H1 (cell line): ENCODE measurements at regions not wholly inside any gene's neighbourhood (a gene's known extent, or its start where the extent isn't known, plus 50 kb on each side); places are given as distances from the start of the nearest gene placed in this dataset.
A peak's percentile ranks its signal among the peaks of the same experiment; 100 is the strongest.
"Not testable (repeated sequence)": the region's sequence is repeated elsewhere in the genome, so short reads cannot be mapped to it uniquely, and the experiment has no call there.

Experiments
- CTCF ChIA-PET: fragments of 300-600 bp; sonication (Branson Sonifier 250); formaldehyde crosslinking; loops from one replicate; lab custom pipeline; 2021; ENCODE audit not compliant: partially characterized antibody; lab: Charles Lee
- POLR2A ChIA-PET: fragments of 300-600 bp; sonication (Branson Sonifier 250); formaldehyde crosslinking; loops from one replicate; lab custom pipeline; 2021; ENCODE audit warnings: inconsistent platforms; ENCODE audit not compliant: partially characterized antibody; lab: Charles Lee
- DNase-seq, 2 experiments: peaks; one replicate each; pipeline versions ENCODE4 v3.0.0 to v3.0.0-alpha.2; 2010 to 2022; ENCODE audit warnings: low spot score in 2 of 2, low read depth in 1 of 2, mixed read lengths in 1 of 2
- FAIRE-seq: peaks from 2 replicates; lab custom pipeline; 2011; peaks lifted over from hg19 to GRCh38; lab: Jason Lieb, UNC
- H2AFZ ChIP-seq: 2 replicates; pipeline ENCODE4 v1.8.1; 2012; ENCODE audit warnings: low read length, inconsistent platforms
- H2AK5ac ChIP-seq: 2 replicates; pipeline ENCODE4 v1.6.1; 2013; ENCODE audit warnings: low read depth, low read length
- H2BK120ac ChIP-seq: replicated peaks from 2 replicates; pipeline ENCODE3; 2013; ENCODE audit warnings: low read depth, low read length, inconsistent platforms
- H2BK12ac ChIP-seq: 2 replicates; pipeline ENCODE4 v1.6.1; 2013; ENCODE audit warnings: low read depth, low read length
- H2BK15ac ChIP-seq: 2 replicates; pipeline ENCODE4 v1.6.1; 2013; ENCODE audit warnings: low read length
- H2BK20ac ChIP-seq: 2 replicates; pipeline ENCODE4 v1.6.1; 2013; ENCODE audit warnings: low read length
- H2BK5ac ChIP-seq: 2 replicates; pipeline ENCODE4 v1.6.1; 2013; ENCODE audit warnings: low read depth, low read length
- H3K14ac ChIP-seq: 2 replicates; pipeline ENCODE4 v1.6.1; 2013; ENCODE audit warnings: inconsistent platforms; ENCODE audit not compliant: insufficient read length
- H3K18ac ChIP-seq: 2 replicates; pipeline ENCODE4 v1.6.1; 2013; ENCODE audit warnings: low read length; ENCODE audit errors: extremely low read depth
- H3K23ac ChIP-seq: 2 replicates; pipeline ENCODE4 v1.6.1; 2013; ENCODE audit warnings: inconsistent platforms; ENCODE audit not compliant: insufficient read length
- H3K23me2 ChIP-seq: 2 replicates; pipeline ENCODE4 v1.6.1; 2013; ENCODE audit warnings: low read depth, low read length
- H3K27ac ChIP-seq: 2 replicates; pipeline ENCODE4 v1.6.1; 2011; ENCODE audit warnings: low read depth, low read length, inconsistent platforms
- H3K27me3 ChIP-seq, 4 experiments: replicated peaks in 1 of 4; 1 replicate in 1 of 4; 2 replicates in 3 of 4; pipeline versions ENCODE4 v1.6.1 to v1.8.1; 2011 to 2013; ENCODE audit warnings: low read length in 3 of 4, mild to moderate bottlenecking in 3 of 4, inconsistent platforms in 2 of 4, mixed read lengths in 2 of 4, moderate library complexity in 1 of 4; ENCODE audit not compliant: control insufficient read depth in 3 of 4, insufficient read depth in 3 of 4; ENCODE audit errors: extremely low read depth in 1 of 4
- H3K36me3 ChIP-seq, 4 experiments: 2 replicates each; pipeline versions ENCODE4 v1.6.1 to v1.8.1; 2011 to 2013; ENCODE audit warnings: mild to moderate bottlenecking in 4 of 4, low read length in 3 of 4, moderate library complexity in 2 of 4, control low read depth in 1 of 4, inconsistent platforms in 1 of 4; ENCODE audit not compliant: insufficient read depth in 4 of 4, control insufficient read depth in 2 of 4
- H3K4ac ChIP-seq: replicated peaks from 2 replicates; pipeline ENCODE3; 2013; ENCODE audit warnings: low read length, low read depth, mixed read lengths, inconsistent platforms; ENCODE audit not compliant: insufficient read length
- H3K4me1 ChIP-seq, 4 experiments: replicated peaks in 1 of 4; 1 replicate in 1 of 4; 2 replicates in 3 of 4; pipeline versions ENCODE4 v1.6.1 to v1.8.1; 2011 to 2013; ENCODE audit warnings: low read length in 3 of 4, inconsistent platforms in 2 of 4, mixed read lengths in 1 of 4; ENCODE audit not compliant: insufficient read depth in 4 of 4, control insufficient read depth in 3 of 4
- H3K4me2 ChIP-seq, 2 experiments: 2 replicates each; pipeline versions ENCODE4 v1.6.1 to v1.8.1; 2011 to 2013; ENCODE audit warnings: low read depth in 2 of 2, low read length in 2 of 2, control low read depth in 1 of 2, inconsistent platforms in 1 of 2, mild to moderate bottlenecking in 1 of 2; ENCODE audit not compliant: insufficient read depth in 1 of 2
- H3K4me3 ChIP-seq, 4 experiments: fragments of 200-600, 300-600 bp in 1 of 4; sonication (generic), shearing (Covaris generic), sonication (Bioruptor Twin) in 1 of 4; 2 replicates each; pipeline versions ENCODE4 v1.5.1 to v1.8.1; 2011 to 2016; ENCODE audit warnings: low read length in 4 of 4, low read depth in 3 of 4, control low read depth in 2 of 4, inconsistent platforms in 2 of 4, mild to moderate bottlenecking in 2 of 4, mixed read lengths in 1 of 4, moderate library complexity in 1 of 4; ENCODE audit not compliant: insufficient read depth in 2 of 4; ENCODE audit errors: extremely low read depth in 1 of 4
- H3K56ac ChIP-seq: replicated peaks from 2 replicates; pipeline ENCODE3; 2013; ENCODE audit warnings: low read depth, mild to moderate bottlenecking, mixed read lengths, low read length, inconsistent platforms; ENCODE audit not compliant: insufficient read length
- H3K79me1 ChIP-seq: 2 replicates; pipeline ENCODE4 v1.6.1; 2013; ENCODE audit warnings: low read depth, low read length, control low read depth
- H3K79me2 ChIP-seq, 2 experiments: 2 replicates each; pipeline versions ENCODE4 v1.6.1 to v1.8.1; 2012 to 2013; ENCODE audit warnings: low read length in 2 of 2, mild to moderate bottlenecking in 2 of 2, inconsistent platforms in 1 of 2; ENCODE audit not compliant: insufficient read depth in 2 of 2, control insufficient read depth in 1 of 2
- H3K9ac ChIP-seq, 4 experiments: replicated peaks in 1 of 4; 1 replicate in 1 of 4; 2 replicates in 3 of 4; pipeline versions ENCODE4 v1.6.1 to v1.8.1; 2011 to 2013; ENCODE audit warnings: low read depth in 3 of 4, low read length in 3 of 4, control low read depth in 2 of 4, mild to moderate bottlenecking in 2 of 4, moderate library complexity in 2 of 4, inconsistent platforms in 1 of 4; ENCODE audit errors: extremely low read depth in 1 of 4
- H3K9me3 ChIP-seq, 2 experiments: 2 replicates each; pipeline versions ENCODE4 v1.6.1 to v1.8.1; 2012 to 2013; ENCODE audit warnings: mild to moderate bottlenecking in 2 of 2, moderate library complexity in 2 of 2, control low read depth in 1 of 2, inconsistent platforms in 1 of 2, low read depth in 1 of 2, low read length in 1 of 2, mixed read lengths in 1 of 2; ENCODE audit not compliant: insufficient read depth in 2 of 2
- H4K20me1 ChIP-seq, 2 experiments: replicated peaks in 1 of 2; 2 replicates each; pipeline versions ENCODE3 to v1.8.1; 2011 to 2013; ENCODE audit warnings: inconsistent platforms in 2 of 2, low read length in 2 of 2, mild to moderate bottlenecking in 1 of 2; ENCODE audit not compliant: insufficient read depth in 2 of 2, control insufficient read depth in 1 of 2
- H4K5ac ChIP-seq: 2 replicates; pipeline ENCODE4 v1.6.1; 2013; ENCODE audit warnings: low read length, low read depth, mixed read lengths, inconsistent platforms; ENCODE audit not compliant: insufficient read length
- H4K8ac ChIP-seq: 2 replicates; pipeline ENCODE4 v1.8.0; 2013; ENCODE audit warnings: mild to moderate bottlenecking, moderate library complexity, low read length, inconsistent platforms; ENCODE audit not compliant: insufficient read depth; ENCODE audit errors: extremely low read depth
- H4K91ac ChIP-seq: replicated peaks from 2 replicates; pipeline ENCODE3; 2013; ENCODE audit warnings: low read length, mixed read lengths, inconsistent platforms; ENCODE audit not compliant: insufficient read length
- WGBS, 2 experiments: shearing (Covaris generic) in 1 of 2; methylation state at CpG; one replicate each; pipeline versions ENCODE4 v1.1.6 to v1.1.7; 2013 to 2015; ENCODE audit warnings: low lambda C conversion rate in 2 of 2, mixed read lengths in 2 of 2, inconsistent platforms in 1 of 2, low coverage in 1 of 2, missing lambda C conversion rate in 1 of 2; ENCODE audit not compliant: insufficient replicate concordance in 2 of 2, insufficient coverage in 1 of 2, insufficient read length in 1 of 2; ENCODE audit errors: extremely low coverage in 1 of 2, missing lambda C conversion rate in 1 of 2; 5-methylcytosine and 5-hydroxymethylcytosine counted together
- TF ChIP-seq, protein P1 (sequence below), 3 experiments: IDR thresholded peaks; 1 replicate in 2 of 3; 2 replicates in 1 of 3; pipeline versions ENCODE4 v1.5.1 to v1.6.1; 2011; ENCODE audit warnings: low read length in 3 of 3, mild to moderate bottlenecking in 3 of 3, inconsistent platforms in 2 of 3, low read depth in 1 of 3, moderate library complexity in 1 of 3; ENCODE audit not compliant: insufficient read depth in 1 of 3; ENCODE audit errors: control extremely low read depth in 1 of 3

DNA sequence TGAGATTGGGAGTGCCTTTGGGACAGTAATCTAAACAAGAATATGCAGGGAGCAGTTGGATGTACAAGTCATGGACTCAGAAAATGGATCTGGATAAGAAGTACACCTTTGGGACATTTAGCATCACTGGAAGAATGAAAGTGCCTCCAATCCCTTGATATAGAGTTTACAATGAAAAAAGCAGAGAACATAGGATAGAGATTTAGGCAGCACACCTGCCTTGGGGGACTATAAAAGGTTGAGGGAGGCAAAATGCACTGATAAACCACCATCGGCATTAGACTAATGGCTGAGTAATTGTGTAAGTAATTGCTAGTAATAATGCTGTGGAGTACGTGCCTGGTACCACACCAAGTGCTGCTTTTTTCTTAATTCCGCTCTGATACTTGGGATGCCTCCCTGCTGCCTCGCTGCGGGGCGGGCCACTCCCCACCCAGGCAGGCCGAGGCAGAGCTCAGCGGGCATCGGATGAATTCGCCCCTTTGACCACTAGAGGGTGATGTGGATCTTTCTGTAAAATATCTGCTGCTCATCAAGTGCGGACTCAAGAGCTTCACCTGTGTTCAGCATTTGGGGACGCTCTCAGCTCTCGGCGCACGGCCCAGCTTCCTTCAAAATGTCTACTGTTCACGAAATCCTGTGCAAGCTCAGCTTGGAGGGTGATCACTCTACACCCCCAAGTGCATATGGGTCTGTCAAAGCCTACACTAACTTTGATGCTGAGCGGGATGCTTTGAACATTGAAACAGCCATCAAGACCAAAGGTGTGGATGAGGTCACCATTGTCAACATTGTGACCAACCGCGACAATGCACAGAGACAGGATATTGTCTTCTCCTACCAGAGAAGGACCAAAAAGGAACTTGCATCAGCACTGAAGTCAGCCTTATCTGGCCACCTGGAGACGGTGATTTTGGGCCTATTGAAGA lies 99.9 kb downstream of the ANKRD18B start (continued):
- TF ChIP-seq, protein P1, sequence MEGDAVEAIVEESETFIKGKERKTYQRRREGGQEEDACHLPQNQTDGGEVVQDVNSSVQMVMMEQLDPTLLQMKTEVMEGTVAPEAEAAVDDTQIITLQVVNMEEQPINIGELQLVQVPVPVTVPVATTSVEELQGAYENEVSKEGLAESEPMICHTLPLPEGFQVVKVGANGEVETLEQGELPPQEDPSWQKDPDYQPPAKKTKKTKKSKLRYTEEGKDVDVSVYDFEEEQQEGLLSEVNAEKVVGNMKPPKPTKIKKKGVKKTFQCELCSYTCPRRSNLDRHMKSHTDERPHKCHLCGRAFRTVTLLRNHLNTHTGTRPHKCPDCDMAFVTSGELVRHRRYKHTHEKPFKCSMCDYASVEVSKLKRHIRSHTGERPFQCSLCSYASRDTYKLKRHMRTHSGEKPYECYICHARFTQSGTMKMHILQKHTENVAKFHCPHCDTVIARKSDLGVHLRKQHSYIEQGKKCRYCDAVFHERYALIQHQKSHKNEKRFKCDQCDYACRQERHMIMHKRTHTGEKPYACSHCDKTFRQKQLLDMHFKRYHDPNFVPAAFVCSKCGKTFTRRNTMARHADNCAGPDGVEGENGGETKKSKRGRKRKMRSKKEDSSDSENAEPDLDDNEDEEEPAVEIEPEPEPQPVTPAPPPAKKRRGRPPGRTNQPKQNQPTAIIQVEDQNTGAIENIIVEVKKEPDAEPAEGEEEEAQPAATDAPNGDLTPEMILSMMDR (IDR thresholded peaks at IDR 0.05; ENCODE audit: control extremely low read depth in 1 of 3, insufficient read depth in 1 of 3, low read depth in 1 of 3, low read length in 3 of 3): peak; percentile 79 to 98 (median 90)

DNA sequence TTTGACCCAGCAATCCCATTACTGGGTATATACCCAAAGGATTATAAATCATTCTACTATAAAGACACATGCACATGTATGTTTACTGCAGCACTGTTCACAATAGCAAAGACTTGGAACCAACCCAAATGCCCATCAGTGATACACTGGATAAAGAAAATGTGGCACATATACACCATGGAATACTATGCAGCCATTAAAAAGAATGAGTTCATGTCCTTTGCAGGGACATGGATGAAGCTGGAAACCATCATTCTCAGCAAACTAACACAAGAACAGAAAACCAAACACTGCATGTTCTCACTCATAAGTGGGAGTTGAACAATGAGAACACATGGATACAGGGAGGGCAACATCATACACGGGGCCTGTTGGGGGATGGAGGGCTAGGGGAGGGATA lies 104.3 kb downstream of the ANKRD18B start:
- H3K56ac ChIP-seq, H2AFZ ChIP-seq, H3K4ac ChIP-seq, H4K20me1 ChIP-seq, H2BK20ac ChIP-seq, H3K27me3 ChIP-seq, H2BK12ac ChIP-seq, H3K4me2 ChIP-seq, POLR2A ChIA-PET, H2BK5ac ChIP-seq, H2BK15ac ChIP-seq, H3K9ac ChIP-seq, H3K27ac ChIP-seq, H3K4me3 ChIP-seq, H3K9me3 ChIP-seq, DNase-seq, H3K4me1 ChIP-seq, H2AK5ac ChIP-seq, H2BK120ac ChIP-seq, H4K91ac ChIP-seq, FAIRE-seq, H3K23ac ChIP-seq, H3K14ac ChIP-seq, H4K5ac ChIP-seq, H3K18ac ChIP-seq, H4K8ac ChIP-seq, H3K23me2 ChIP-seq, H3K36me3 ChIP-seq, H3K79me1 ChIP-seq, H3K79me2 ChIP-seq: not testable (repeated sequence)
- WGBS, 2 experiments: 93% methylated on average over 1 of the region's 1 CpG; no CpG with 5 or more reads in 1 of the 2 experiments
- CTCF ChIA-PET: interaction anchor here (1.2 to 16.0 kb wide), 5 partner anchors 8 to 93 kb away, joined by 4 to 402 read pairs (median 7); no protein-coding TSS in a partner anchor
